HepG2 (cell line): ENCODE measurements at regions not wholly inside any gene's neighbourhood (a gene's known extent, or its start where the extent isn't known, plus 50 kb on each side); places are given as distances from the start of the nearest gene placed in this dataset.

Experiments
- CREB1 ChIP-seq, 2 experiments: fragments of 450-650 bp in 1 of 2; IDR thresholded peaks; 2 replicates each; pipeline ENCODE4 v1.6.1; 2016 to 2017; ENCODE audit warnings: control low read depth in 1 of 2, mild to moderate bottlenecking in 1 of 2, missing compliant biosample characterization in 1 of 2, missing genetic modification characterization in 1 of 2
- FOXJ3 ChIP-seq: sonication (generic); formaldehyde crosslinking; IDR thresholded peaks from 2 replicates; pipeline ENCODE4 v1.4.0; 2020; ENCODE audit warnings: missing genetic modification reagents, mild to moderate bottlenecking, borderline replicate concordance
- GABPA ChIP-seq, 2 experiments: IDR thresholded peaks; 2 replicates each; pipeline ENCODE4 v1.6.1; 2011 to 2016; ENCODE audit warnings: low read depth in 2 of 2, low read length in 1 of 2, missing biosample characterization in 1 of 2, missing genetic modification characterization in 1 of 2
- GATAD2A ChIP-seq: IDR thresholded peaks from 2 replicates; pipeline ENCODE4 v1.6.1; 2016
- KMT2B ChIP-seq: IDR thresholded peaks from 2 replicates; pipeline ENCODE4 v1.6.1; 2016; ENCODE audit warnings: missing genetic modification reagents, missing compliant biosample characterization
- ZBTB38 ChIP-seq: sonication (generic); formaldehyde crosslinking; IDR thresholded peaks from 2 replicates; pipeline ENCODE4 v1.5.1; 2020; ENCODE audit warnings: mild to moderate bottlenecking, missing genetic modification reagents
- ZNF205 ChIP-seq: IDR thresholded peaks from 2 replicates; pipeline ENCODE4 v1.6.1; 2018; ENCODE audit warnings: missing biosample characterization, missing genetic modification reagents
- ZNF296 ChIP-seq: sonication (generic); formaldehyde crosslinking; conservative IDR thresholded peaks from 2 replicates; pipeline ENCODE4 v1.5.0; 2020; ENCODE audit warnings: mild to moderate bottlenecking, missing genetic modification reagents
- ZNF766 ChIP-seq: sonication (generic); formaldehyde crosslinking; IDR thresholded peaks from 2 replicates; pipeline ENCODE4 v1.5.0; 2020; ENCODE audit warnings: missing genetic modification reagents, borderline replicate concordance
- TF ChIP-seq, protein P1 (sequence below): sonication (generic); formaldehyde crosslinking; IDR thresholded peaks from 2 replicates; pipeline ENCODE4 v1.5.1; 2020; ENCODE audit warnings: mild to moderate bottlenecking, missing genetic modification reagents, moderate library complexity
- TF ChIP-seq, protein P2 (sequence below): sonication (generic); formaldehyde crosslinking; IDR thresholded peaks from 2 replicates; pipeline ENCODE4 v1.4.0; 2020; ENCODE audit warnings: low read depth, missing genetic modification reagents

DNA sequence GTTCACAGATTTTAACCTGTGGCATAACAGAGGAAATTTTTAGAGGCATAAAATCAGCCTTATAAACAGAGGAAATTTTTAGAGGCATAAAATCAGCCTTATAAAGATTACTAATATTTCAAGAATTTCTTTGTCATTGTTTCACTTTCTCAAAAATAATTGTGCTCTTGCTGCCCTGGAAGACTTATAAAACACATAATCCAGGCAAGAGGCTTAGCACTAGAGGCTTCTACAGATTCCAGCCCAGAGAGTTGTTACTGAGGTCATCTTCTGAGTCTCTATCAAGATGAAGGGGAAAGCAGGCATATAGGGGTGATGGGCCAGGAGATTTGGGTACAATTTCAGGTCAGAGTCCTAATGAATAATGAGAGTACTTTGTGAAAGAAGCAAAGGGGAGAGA lies 85.7 kb downstream of the RFPL4B start (continued):
- TF ChIP-seq, protein P1, sequence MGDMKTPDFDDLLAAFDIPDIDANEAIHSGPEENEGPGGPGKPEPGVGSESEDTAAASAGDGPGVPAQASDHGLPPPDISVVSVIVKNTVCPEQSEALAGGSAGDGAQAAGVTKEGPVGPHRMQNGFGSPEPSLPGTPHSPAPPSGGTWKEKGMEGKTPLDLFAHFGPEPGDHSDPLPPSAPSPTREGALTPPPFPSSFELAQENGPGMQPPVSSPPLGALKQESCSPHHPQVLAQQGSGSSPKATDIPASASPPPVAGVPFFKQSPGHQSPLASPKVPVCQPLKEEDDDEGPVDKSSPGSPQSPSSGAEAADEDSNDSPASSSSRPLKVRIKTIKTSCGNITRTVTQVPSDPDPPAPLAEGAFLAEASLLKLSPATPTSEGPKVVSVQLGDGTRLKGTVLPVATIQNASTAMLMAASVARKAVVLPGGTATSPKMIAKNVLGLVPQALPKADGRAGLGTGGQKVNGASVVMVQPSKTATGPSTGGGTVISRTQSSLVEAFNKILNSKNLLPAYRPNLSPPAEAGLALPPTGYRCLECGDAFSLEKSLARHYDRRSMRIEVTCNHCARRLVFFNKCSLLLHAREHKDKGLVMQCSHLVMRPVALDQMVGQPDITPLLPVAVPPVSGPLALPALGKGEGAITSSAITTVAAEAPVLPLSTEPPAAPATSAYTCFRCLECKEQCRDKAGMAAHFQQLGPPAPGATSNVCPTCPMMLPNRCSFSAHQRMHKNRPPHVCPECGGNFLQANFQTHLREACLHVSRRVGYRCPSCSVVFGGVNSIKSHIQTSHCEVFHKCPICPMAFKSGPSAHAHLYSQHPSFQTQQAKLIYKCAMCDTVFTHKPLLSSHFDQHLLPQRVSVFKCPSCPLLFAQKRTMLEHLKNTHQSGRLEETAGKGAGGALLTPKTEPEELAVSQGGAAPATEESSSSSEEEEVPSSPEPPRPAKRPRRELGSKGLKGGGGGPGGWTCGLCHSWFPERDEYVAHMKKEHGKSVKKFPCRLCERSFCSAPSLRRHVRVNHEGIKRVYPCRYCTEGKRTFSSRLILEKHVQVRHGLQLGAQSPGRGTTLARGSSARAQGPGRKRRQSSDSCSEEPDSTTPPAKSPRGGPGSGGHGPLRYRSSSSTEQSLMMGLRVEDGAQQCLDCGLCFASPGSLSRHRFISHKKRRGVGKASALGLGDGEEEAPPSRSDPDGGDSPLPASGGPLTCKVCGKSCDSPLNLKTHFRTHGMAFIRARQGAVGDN (CRISPR knock-in tag): no peak
- TF ChIP-seq ZBTB38: no peak
- no peak for TF ChIP-seq GATAD2A
- TF ChIP-seq ZNF205 (CRISPR knock-in tag): no peak
- TF ChIP-seq GABPA (IDR thresholded peaks at IDR 0.05; ENCODE audit: low read depth, low read length): no peak
- TF ChIP-seq GABPA (CRISPR knock-in tag; IDR thresholded peaks at IDR 0.05; ENCODE audit: low read depth): no peak
- no peak for TF ChIP-seq FOXJ3 (CRISPR knock-in tag)
- no peak for TF ChIP-seq CREB1 (IDR thresholded peaks at IDR 0.05)
- TF ChIP-seq CREB1 (CRISPR knock-in tag; IDR thresholded peaks at IDR 0.05): no peak
- TF ChIP-seq ZNF766 (CRISPR knock-in tag): no peak
- TF ChIP-seq, protein P2, sequence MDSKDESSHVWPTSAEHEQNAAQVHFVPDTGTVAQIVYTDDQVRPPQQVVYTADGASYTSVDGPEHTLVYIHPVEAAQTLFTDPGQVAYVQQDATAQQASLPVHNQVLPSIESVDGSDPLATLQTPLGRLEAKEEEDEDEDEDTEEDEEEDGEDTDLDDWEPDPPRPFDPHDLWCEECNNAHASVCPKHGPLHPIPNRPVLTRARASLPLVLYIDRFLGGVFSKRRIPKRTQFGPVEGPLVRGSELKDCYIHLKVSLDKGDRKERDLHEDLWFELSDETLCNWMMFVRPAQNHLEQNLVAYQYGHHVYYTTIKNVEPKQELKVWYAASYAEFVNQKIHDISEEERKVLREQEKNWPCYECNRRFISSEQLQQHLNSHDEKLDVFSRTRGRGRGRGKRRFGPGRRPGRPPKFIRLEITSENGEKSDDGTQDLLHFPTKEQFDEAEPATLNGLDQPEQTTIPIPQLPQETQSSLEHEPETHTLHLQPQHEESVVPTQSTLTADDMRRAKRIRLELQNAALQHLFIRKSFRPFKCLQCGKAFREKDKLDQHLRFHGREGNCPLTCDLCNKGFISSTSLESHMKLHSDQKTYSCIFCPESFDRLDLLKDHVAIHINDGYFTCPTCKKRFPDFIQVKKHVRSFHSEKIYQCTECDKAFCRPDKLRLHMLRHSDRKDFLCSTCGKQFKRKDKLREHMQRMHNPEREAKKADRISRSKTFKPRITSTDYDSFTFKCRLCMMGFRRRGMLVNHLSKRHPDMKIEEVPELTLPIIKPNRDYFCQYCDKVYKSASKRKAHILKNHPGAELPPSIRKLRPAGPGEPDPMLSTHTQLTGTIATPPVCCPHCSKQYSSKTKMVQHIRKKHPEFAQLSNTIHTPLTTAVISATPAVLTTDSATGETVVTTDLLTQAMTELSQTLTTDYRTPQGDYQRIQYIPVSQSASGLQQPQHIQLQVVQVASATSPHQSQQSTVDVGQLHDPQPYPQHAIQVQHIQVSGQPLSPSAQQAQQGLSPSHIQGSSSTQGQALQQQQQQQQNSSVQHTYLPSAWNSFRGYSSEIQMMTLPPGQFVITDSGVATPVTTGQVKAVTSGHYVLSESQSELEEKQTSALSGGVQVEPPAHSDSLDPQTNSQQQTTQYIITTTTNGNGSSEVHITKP (CRISPR knock-in tag): no peak
- TF ChIP-seq KMT2B (CRISPR knock-in tag): no peak
- no peak for TF ChIP-seq ZNF296
